Calu3 (cell line): ENCODE measurements at regions not wholly inside any gene's neighbourhood (a gene's known extent, or its start where the extent isn't known, plus 50 kb on each side); places are given as distances from the start of the nearest gene placed in this dataset.

ENCODE experiments used
- BruUV-seq: library from RNA; stranded (reverse); fragments of 400-500 nt; replicated peaks from 2 replicates; lab custom pipeline; 2021; lab: Mats Ljungman, UMichigan
- CTCF ChIA-PET: fragments of 300-600 bp; sonication (Branson Sonifier 250); formaldehyde crosslinking; loops from one replicate; lab custom pipeline; 2022; ENCODE audit warnings: antibody characterized with exemption; lab: Charles Lee
- DNase-seq: peaks from one replicate; pipeline ENCODE4 v3.0.0; 2022
- H3K27ac Mint-ChIP-seq: one replicate; pipeline ENCODE4 v1.8.0; 2022; ENCODE audit warnings: mixed read lengths; ENCODE audit not compliant: unreplicated experiment
- H3K27me3 Mint-ChIP-seq: one replicate; pipeline ENCODE4 v1.8.0; 2022; ENCODE audit warnings: mixed read lengths; ENCODE audit not compliant: unreplicated experiment
- H3K36me3 Mint-ChIP-seq: one replicate; pipeline ENCODE4 v1.8.0; 2022; ENCODE audit warnings: mild to moderate bottlenecking, moderate library complexity, mixed read lengths; ENCODE audit not compliant: insufficient read depth, unreplicated experiment
- H3K4me1 Mint-ChIP-seq: one replicate; pipeline ENCODE4 v1.8.0; 2022; ENCODE audit warnings: mild to moderate bottlenecking, low read depth, mixed read lengths; ENCODE audit not compliant: unreplicated experiment
- H3K4me3 Mint-ChIP-seq: one replicate; pipeline ENCODE4 v1.8.0; 2022; ENCODE audit warnings: mild to moderate bottlenecking, low read depth, moderate library complexity, mixed read lengths; ENCODE audit not compliant: unreplicated experiment
- H3K9me3 Mint-ChIP-seq: one replicate; pipeline ENCODE4 v1.8.0; 2022; ENCODE audit warnings: low read depth, mixed read lengths; ENCODE audit not compliant: unreplicated experiment
- intact Hi-C: fragments of 100-400 bp; cut with micrococcal nuclease; formaldehyde crosslinking; loops from one replicate; pipeline ENCODE4 v1.10.0; 2022; ENCODE audit not compliant: unreplicated experiment
- TF ChIP-seq, protein P1 (sequence below): fragments of 200-600 bp; IDR thresholded peaks from one replicate; pipeline ENCODE4 v1.8.0; 2022; ENCODE audit warnings: antibody characterized with exemption; ENCODE audit not compliant: unreplicated experiment

DNA sequence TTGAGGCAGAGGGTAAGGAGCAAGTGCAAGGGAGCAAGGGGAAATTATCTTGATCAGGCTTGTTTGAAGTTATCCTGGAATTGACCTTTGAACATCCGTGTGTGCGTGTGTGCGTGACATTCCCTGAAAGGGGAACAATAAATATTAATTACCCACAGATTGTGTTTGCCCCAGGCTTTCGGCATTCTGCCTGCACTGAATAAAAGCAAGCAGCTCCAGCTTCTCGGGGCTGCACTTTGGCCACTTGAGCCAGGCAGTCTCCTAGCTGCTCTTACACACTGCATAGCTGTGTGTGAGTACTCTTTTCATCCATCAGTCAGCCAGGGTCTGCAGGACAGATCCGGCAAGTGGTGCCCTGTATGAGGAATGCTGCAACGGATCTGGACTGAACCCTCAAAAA lies 107.7 kb upstream of the BTN3A2 start:
- TF ChIP-seq, protein P1, sequence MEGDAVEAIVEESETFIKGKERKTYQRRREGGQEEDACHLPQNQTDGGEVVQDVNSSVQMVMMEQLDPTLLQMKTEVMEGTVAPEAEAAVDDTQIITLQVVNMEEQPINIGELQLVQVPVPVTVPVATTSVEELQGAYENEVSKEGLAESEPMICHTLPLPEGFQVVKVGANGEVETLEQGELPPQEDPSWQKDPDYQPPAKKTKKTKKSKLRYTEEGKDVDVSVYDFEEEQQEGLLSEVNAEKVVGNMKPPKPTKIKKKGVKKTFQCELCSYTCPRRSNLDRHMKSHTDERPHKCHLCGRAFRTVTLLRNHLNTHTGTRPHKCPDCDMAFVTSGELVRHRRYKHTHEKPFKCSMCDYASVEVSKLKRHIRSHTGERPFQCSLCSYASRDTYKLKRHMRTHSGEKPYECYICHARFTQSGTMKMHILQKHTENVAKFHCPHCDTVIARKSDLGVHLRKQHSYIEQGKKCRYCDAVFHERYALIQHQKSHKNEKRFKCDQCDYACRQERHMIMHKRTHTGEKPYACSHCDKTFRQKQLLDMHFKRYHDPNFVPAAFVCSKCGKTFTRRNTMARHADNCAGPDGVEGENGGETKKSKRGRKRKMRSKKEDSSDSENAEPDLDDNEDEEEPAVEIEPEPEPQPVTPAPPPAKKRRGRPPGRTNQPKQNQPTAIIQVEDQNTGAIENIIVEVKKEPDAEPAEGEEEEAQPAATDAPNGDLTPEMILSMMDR, result no peak
- Mint-ChIP-seq H3K4me1 (peaks cover 29% of the 10 kb centered on the region), H3K36me3 (peaks cover 25% of the 10 kb centered on the region), H3K9me3 (no peaks in the 10 kb centered on the region), H3K27me3 (no peaks in the 10 kb centered on the region), H3K4me3 (no peak overlapping the region), H3K27ac (peak overlapping the region; percentile 39)
- DNase-seq, result no peak
- no TSS peak for BruUV-seq
- intact Hi-C loops, result no loop called here
- CTCF ChIA-PET, result interaction anchor here (0.9 to 2.1 kb wide), 2 partner anchors 12 to 13 kb away, joined by 3 to 8 read pairs; no protein-coding TSS in a partner anchor

DNA sequence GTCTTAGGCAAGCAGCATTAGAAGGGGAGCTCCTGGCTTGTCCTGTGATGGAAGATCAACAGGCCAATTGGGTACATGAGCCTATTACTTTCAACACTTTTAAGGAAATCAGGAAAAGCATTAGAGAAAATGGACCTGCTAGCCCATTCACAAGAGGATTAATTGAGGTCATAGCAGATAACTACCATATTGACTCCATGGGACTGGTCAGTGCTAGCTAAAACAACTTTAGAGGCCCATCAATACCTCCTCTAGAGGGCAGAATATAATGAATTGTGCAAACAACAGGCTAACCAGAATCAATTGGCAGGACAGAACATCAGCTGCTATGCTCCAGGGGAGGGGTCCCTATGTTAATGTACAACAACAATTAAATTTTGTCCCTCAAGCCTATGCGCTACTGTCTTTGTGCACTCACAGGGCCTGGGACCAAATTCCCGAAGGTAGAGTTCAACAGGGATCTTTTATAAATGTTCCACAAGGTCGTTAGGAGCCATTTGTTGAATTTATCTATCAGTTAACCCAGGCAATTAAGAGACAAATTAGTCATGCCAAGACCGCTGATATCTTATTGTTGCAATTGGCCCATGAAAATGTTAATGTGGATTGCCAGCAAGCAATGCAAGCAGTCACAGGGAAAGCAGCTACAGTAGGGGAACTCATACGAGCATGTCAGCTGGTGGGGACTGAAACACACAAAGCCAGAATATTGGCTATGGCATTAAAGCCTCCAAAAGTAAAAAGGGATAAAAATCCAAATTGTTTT lies 106.6 kb upstream of the BTN3A2 start:
- no peak for DNase-seq
- Mint-ChIP-seq H3K27ac (no peak overlapping the region), H3K4me1 (peaks cover 22% of the 10 kb centered on the region), H3K36me3 (peaks cover 14% of the 10 kb centered on the region), H3K27me3 (no peaks in the 10 kb centered on the region), H3K9me3 (peaks cover 3% of the 10 kb centered on the region), H3K4me3 (no peak overlapping the region)
- intact Hi-C loops, result no loop called here
- TF ChIP-seq, protein P1, result no peak
- no TSS peak for BruUV-seq
- CTCF ChIA-PET, result interaction anchor here (1.6 to 2.1 kb wide), 3 partner anchors 12 to 24 kb away, joined by 5 to 8 read pairs (median 5); a partner anchor contains a TSS

DNA sequence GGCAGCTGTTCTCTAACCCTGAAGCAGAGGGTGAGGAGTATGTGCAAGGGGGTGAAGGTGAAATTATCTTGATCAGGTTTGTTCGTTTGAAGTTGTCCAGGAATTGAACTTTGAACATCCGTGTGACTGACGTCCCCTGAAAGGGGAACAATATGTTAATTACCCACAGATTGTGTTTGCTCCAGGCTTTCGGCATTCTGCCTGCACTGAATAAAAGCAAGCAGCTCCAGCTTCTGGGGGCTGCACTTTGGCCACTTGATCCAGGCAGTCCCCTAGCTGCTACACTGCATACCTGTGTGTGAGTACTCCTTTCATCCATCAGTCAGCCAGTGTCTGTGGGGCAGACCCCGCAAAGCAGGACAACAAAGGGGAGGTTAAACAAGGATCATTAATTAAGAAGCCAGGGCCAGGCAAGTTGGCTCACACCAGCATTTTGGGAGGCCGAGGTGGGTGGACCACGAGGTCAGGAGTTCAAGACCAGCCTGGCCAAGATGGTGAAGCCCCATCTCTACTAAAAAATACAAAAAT lies 104.8 kb upstream of the BTN3A2 start:
- Mint-ChIP-seq H3K4me1 (peaks cover 19% of the 10 kb centered on the region), H3K27me3 (no peaks in the 10 kb centered on the region), H3K4me3 (no peak overlapping the region), H3K27ac (no peak overlapping the region), H3K9me3 (peaks cover 3% of the 10 kb centered on the region), H3K36me3 (peaks cover 6% of the 10 kb centered on the region)
- BruUV-seq, result no TSS peak
- TF ChIP-seq, protein P1, result no peak
- intact Hi-C loops, result no loop called here
- CTCF ChIA-PET, result interaction anchor here (0.6 to 0.7 kb wide), 2 partner anchors 10 to 234 kb away, joined by 3 read pairs; a partner anchor contains a TSS
- no peak for DNase-seq

DNA sequence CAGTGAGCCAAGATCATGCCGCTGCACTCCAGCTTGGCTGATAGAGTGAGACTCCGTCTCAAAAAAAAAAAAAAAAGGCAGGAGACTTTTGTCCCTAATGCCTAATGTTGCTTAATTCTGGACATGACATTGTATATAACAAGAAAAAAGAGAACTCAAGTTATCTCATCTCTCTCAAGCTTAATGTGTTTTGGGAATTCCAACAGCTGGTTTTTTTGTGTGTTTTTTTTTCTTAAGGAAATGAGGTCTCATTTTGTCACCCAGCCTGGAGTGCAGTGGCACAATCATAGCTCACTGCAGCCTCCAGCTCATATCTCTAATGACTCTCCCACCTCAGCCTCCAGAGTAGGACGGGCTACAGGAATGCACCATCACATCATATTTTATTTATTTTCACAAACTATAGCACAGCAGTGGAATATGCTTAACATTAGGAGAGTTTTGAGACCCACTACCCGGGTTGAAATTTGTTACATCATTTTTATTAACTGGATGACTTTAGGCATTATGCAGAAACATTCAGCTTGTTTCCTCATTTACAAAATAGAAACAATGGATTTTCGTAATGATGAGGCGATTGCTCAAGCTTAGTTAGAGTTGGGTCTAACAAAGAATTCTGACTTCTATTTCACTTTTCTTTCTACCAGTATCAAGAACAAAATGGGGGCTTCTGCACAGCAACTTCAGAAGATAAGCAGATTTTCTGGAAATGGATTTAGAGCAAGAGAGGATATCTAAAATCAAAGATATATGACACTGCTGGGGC lies 104.1 kb upstream of the BTN3A2 start:
- no TSS peak for BruUV-seq
- CTCF ChIA-PET, result interaction anchor here (0.6 to 0.7 kb wide), 3 partner anchors 10 to 684 kb away, joined by 3 to 4 read pairs (median 3); a partner anchor contains a TSS
- TF ChIP-seq, protein P1, result no peak
- no peak overlapping the region for H3K4me3 Mint-ChIP-seq
- no peak for DNase-seq
- H3K4me1 Mint-ChIP-seq, result peaks cover 19% of the 10 kb centered on the region
- H3K27me3 Mint-ChIP-seq, result no peaks in the 10 kb centered on the region
- intact Hi-C loops, result no loop called here
- H3K36me3 Mint-ChIP-seq, result peaks cover 6% of the 10 kb centered on the region
- no peak overlapping the region for H3K27ac Mint-ChIP-seq
- H3K9me3 Mint-ChIP-seq, result peaks cover 3% of the 10 kb centered on the region
